Neuronal stem cell (in vitro differentiated cells): ENCODE measurements at regions not wholly inside any gene's neighbourhood (a gene's known extent, or its start where the extent isn't known, plus 50 kb on each side); places are given as distances from the start of the nearest gene placed in this dataset.

ENCODE experiments used
- DNase-seq: peaks from one replicate; pipeline ENCODE4 v3.0.0-alpha.2; 2013; ENCODE audit warnings: low spot score
- H2AFZ ChIP-seq: one replicate; pipeline ENCODE4 v1.6.1; 2013; ENCODE audit warnings: mild to moderate bottlenecking, low read length, inconsistent platforms
- H2AK5ac ChIP-seq: 2 replicates; pipeline ENCODE4 v1.6.1; 2013; ENCODE audit warnings: low read depth, mild to moderate bottlenecking, inconsistent platforms, low read length, moderate library complexity, mixed read lengths
- H2BK120ac ChIP-seq: 2 replicates; pipeline ENCODE4 v1.6.1; 2013; ENCODE audit warnings: low read depth, mild to moderate bottlenecking, inconsistent platforms, low read length, moderate library complexity, mixed read lengths
- H2BK12ac ChIP-seq: one replicate; pipeline ENCODE4 v1.6.1; 2013; ENCODE audit warnings: low read length, inconsistent platforms
- H2BK15ac ChIP-seq: 2 replicates; pipeline ENCODE4 v1.6.1; 2013; ENCODE audit warnings: mild to moderate bottlenecking, low read length, inconsistent platforms, mixed read lengths
- H2BK5ac ChIP-seq: one replicate; pipeline ENCODE4 v1.6.1; 2013; ENCODE audit warnings: inconsistent platforms, mild to moderate bottlenecking, low read length, moderate library complexity
- H3K14ac ChIP-seq: one replicate; pipeline ENCODE4 v1.6.1; 2013; ENCODE audit warnings: low read length, inconsistent platforms
- H3K18ac ChIP-seq: 2 replicates; pipeline ENCODE4 v1.6.1; 2013; ENCODE audit warnings: low read length, inconsistent platforms
- H3K23ac ChIP-seq: 2 replicates; pipeline ENCODE4 v1.6.1; 2013; ENCODE audit warnings: low read depth, mild to moderate bottlenecking, mixed read lengths, low read length, inconsistent platforms; ENCODE audit not compliant: poor library complexity
- H3K27ac ChIP-seq: replicated peaks from 3 replicates; pipeline ENCODE4 v1.5.1; 2013; ENCODE audit warnings: low read length, inconsistent platforms
- H3K27me3 ChIP-seq, 3 experiments: 2 replicates each; pipeline ENCODE4 v1.6.1; 2013; ENCODE audit warnings: low read length in 3 of 3, mild to moderate bottlenecking in 2 of 3, inconsistent platforms in 1 of 3, low read depth in 1 of 3, mixed read lengths in 1 of 3, moderate library complexity in 1 of 3; ENCODE audit not compliant: control insufficient read depth in 3 of 3, insufficient read depth in 3 of 3
- H3K36me3 ChIP-seq, 2 donors: replicated peaks in 1 of 2; 2 replicates each; pipeline ENCODE4 v1.6.1; 2013; ENCODE audit warnings: low read length in 2 of 2; ENCODE audit not compliant: control insufficient read depth in 2 of 2, insufficient read depth in 2 of 2
- H3K4ac ChIP-seq: 2 replicates; pipeline ENCODE4 v1.6.1; 2013; ENCODE audit warnings: inconsistent platforms, mild to moderate bottlenecking, low read length, moderate library complexity
- H3K4me1 ChIP-seq, 2 donors: 1 replicate in 1 of 2; 2 replicates in 1 of 2; pipeline ENCODE4 v1.6.1; 2013; ENCODE audit warnings: low read length in 2 of 2, low read depth in 1 of 2; ENCODE audit not compliant: control insufficient read depth in 2 of 2, insufficient read depth in 1 of 2
- H3K4me2 ChIP-seq: one replicate; pipeline ENCODE4 v1.6.1; 2013; ENCODE audit warnings: mild to moderate bottlenecking, low read length, inconsistent platforms; ENCODE audit not compliant: insufficient read depth, poor library complexity, severe bottlenecking
- H3K4me3 ChIP-seq, 2 donors: 2 replicates each; pipeline ENCODE4 v1.5.1; 2013; ENCODE audit warnings: low read length in 2 of 2, mild to moderate bottlenecking in 2 of 2, inconsistent platforms in 1 of 2, moderate library complexity in 1 of 2
- H3K79me1 ChIP-seq: one replicate; pipeline ENCODE4 v1.6.1; 2013; ENCODE audit warnings: low read depth, mild to moderate bottlenecking, inconsistent platforms, low read length, moderate library complexity
- H3K9ac ChIP-seq: one replicate; pipeline ENCODE4 v1.6.1; 2013; ENCODE audit warnings: mild to moderate bottlenecking, low read depth, low read length, inconsistent platforms; ENCODE audit not compliant: poor library complexity
- H3K9me3 ChIP-seq, 2 donors: replicated peaks in 1 of 2; 2 replicates each; pipeline versions ENCODE3 to v1.6.1; 2013; ENCODE audit warnings: low read length in 2 of 2, mild to moderate bottlenecking in 2 of 2, inconsistent platforms in 1 of 2, low read depth in 1 of 2, mixed read lengths in 1 of 2, moderate library complexity in 1 of 2; ENCODE audit not compliant: control insufficient read depth in 2 of 2, insufficient read depth in 1 of 2
- H4K8ac ChIP-seq: one replicate; pipeline ENCODE4 v1.6.1; 2013; ENCODE audit warnings: low read depth, mild to moderate bottlenecking, inconsistent platforms, low read length, moderate library complexity
- H4K91ac ChIP-seq: one replicate; pipeline ENCODE4 v1.6.1; 2013; ENCODE audit warnings: low read length, low read depth, mild to moderate bottlenecking, inconsistent platforms; ENCODE audit not compliant: poor library complexity
- WGBS, 2 donors: extraction: QIAGEN DNeasy Blood & Tissue Kit; methylation state at CpG; one replicate each; pipeline ENCODE4 v1.1.7; 2013; ENCODE audit warnings: missing lambda C conversion rate in 2 of 2, mixed read lengths in 1 of 2; ENCODE audit not compliant: insufficient read length in 2 of 2, insufficient replicate concordance in 1 of 2; ENCODE audit errors: extremely low coverage in 2 of 2; 5-methylcytosine and 5-hydroxymethylcytosine counted together

DNA sequence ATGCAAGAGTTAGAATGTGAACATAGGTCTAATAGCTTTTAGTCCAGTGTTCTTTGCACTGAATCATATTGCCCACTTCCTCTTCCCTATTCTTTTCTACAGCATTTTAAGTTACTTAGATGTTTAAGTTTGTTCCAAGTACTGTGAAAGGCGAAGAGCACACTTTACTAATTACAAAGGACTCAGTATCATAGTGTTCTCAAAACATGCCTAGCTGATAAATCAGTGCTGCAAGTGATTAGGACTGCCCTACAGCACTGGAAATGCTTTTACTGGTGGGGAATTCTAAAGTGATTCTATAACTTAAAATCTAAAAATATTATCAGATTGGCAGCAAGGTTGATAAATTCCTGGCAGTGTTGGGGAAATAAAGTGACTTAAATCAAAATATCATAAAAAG, 177.9 kb upstream of the KCNN2 start:
- Histone ChIP-seq H2BK12ac (no peak overlapping the region), H3K4me3 (no peak overlapping the region), H2BK120ac (no peak overlapping the region), H4K8ac (no peak overlapping the region), H3K36me3 (no peaks in the 10 kb centered on the region), H3K4ac (no peak overlapping the region), H2BK15ac (no peak overlapping the region), H3K9me3 (no peaks in the 10 kb centered on the region), H2AK5ac (no peak overlapping the region), H2AFZ (no peak overlapping the region), H2BK5ac (no peak overlapping the region), H3K27me3 (no peaks in the 10 kb centered on the region), H3K14ac (no peak overlapping the region), H3K27ac (no peak overlapping the region), H3K23ac (no peak overlapping the region), H3K79me1 (no peaks in the 10 kb centered on the region), H3K4me1 (no peaks in the 10 kb centered on the region), H3K9ac (no peak overlapping the region), H3K4me2 (no peak overlapping the region), H3K18ac (no peak overlapping the region), H4K91ac (no peak overlapping the region)
- no CpG with 5 or more reads among the region's 1 CpG for WGBS, 2 donors
- DNase-seq: no peak

DNA sequence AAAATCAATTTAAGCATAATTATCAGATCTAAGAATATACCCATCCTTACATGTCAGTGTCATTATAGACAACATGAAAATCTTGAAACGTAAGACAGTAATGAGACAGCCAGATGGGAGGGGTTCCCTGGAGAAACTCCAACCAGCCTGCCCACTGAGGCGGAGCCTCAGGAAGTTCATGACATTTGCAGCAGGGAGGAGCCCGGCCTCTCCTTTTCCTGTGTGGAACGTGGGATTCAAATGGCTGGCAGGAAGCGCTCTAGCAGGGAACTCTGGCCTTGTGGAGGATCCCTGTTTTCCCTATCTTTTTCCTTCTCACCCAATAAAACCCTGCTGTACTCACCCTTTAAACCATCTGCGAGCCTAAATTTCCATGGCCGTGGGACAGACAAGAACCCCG, 176.6 kb upstream of the KCNN2 start:
- no peak for DNase-seq
- H3K23ac ChIP-seq: no peak overlapping the region

DNA sequence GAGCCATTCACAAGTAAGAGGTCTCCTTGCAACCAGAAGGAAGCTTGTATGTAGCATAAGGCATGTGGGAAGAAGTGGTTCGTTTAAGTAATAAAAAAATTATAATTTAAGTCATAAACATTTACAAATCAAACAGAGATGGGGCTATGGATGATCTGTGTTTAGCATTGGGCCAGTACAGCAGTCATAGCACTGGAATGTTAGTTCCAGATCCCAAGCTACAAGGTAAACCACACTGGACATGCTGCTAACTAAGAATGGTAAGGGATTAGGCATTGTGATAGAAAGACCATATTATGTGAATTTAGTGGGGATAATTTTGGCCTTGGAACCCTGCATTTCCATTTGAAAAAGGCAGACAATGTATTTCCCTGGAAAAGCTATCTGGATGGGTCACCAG, 170.4 kb upstream of the KCNN2 start:
- no peaks in the 10 kb centered on the region for H3K36me3 ChIP-seq
- no peak overlapping the region for H3K4ac ChIP-seq
- H4K91ac ChIP-seq: no peak overlapping the region
- H3K4me2 ChIP-seq: no peak overlapping the region
- no peak overlapping the region for H2AFZ ChIP-seq
- no peak overlapping the region for H3K4me3 ChIP-seq
- no peak overlapping the region for H3K14ac ChIP-seq
- no peak overlapping the region for H2BK15ac ChIP-seq
- no peaks in the 10 kb centered on the region for H3K4me1 ChIP-seq
- H3K27me3 ChIP-seq: no peaks in the 10 kb centered on the region
- no peak overlapping the region for H2AK5ac ChIP-seq
- no peak for DNase-seq
- no peak overlapping the region for H3K18ac ChIP-seq
- H3K9ac ChIP-seq: no peak overlapping the region
- H3K23ac ChIP-seq: no peak overlapping the region
- H3K9me3 ChIP-seq: no peaks in the 10 kb centered on the region
- H3K79me1 ChIP-seq: no peaks in the 10 kb centered on the region
- H4K8ac ChIP-seq: no peak overlapping the region
- no CpG with 5 or more reads among the region's 1 CpG for WGBS, 2 donors
- no peak overlapping the region for H2BK120ac ChIP-seq
- H3K27ac ChIP-seq: no peak overlapping the region
- H2BK5ac ChIP-seq: no peak overlapping the region
- H2BK12ac ChIP-seq: no peak overlapping the region

More for the DNA sequence above, 176.6 kb upstream of the KCNN2 start:
- no peaks in the 10 kb centered on the region for H3K27me3 ChIP-seq
- no peak overlapping the region for H3K4ac ChIP-seq
- no peaks in the 10 kb centered on the region for H3K36me3 ChIP-seq
- no peak overlapping the region for H3K4me3 ChIP-seq
- H2BK120ac ChIP-seq: no peak overlapping the region
- H4K8ac ChIP-seq: no peak overlapping the region
- WGBS, 2 donors: no CpG with 5 or more reads among the region's 8 CpGs
- no peaks in the 10 kb centered on the region for H3K9me3 ChIP-seq
- no peak overlapping the region for H2BK5ac ChIP-seq
- H2BK15ac ChIP-seq: no peak overlapping the region
- H2AFZ ChIP-seq: peak overlapping the region; percentile 55
- no peak overlapping the region for H4K91ac ChIP-seq
- H3K4me1 ChIP-seq: no peaks in the 10 kb centered on the region
- H3K14ac ChIP-seq: no peak overlapping the region
- H3K9ac ChIP-seq: no peak overlapping the region
- no peak overlapping the region for H3K27ac ChIP-seq
- H3K4me2 ChIP-seq: no peak overlapping the region
- H2AK5ac ChIP-seq: no peak overlapping the region
- H2BK12ac ChIP-seq: no peak overlapping the region
- H3K18ac ChIP-seq: no peak overlapping the region
- no peaks in the 10 kb centered on the region for H3K79me1 ChIP-seq

DNA sequence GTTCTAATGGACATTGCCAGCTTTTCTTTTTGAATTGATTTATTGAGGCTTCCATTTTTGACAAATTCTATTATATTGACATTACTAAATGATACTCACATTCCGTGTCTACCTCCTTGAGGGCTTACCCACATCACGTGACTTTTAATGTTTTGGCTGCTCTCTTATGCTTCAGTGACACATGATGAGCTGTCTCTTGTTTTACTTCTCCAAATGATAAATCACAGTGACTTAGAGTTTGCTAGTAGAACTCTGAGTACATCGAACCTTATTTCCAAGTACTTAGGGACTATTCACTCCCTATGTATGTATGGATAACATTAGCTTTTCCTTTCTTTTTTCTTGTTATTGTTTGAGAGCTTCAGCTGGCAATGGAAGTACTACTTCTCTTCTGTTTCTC, 169.8 kb upstream of the KCNN2 start:
- Histone ChIP-seq H3K23ac (no peak overlapping the region), H2BK12ac (no peak overlapping the region), H4K8ac (no peak overlapping the region), H3K4me3 (no peak overlapping the region), H3K9me3 (no peaks in the 10 kb centered on the region), H4K91ac (no peak overlapping the region), H3K27ac (no peak overlapping the region), H3K18ac (no peak overlapping the region), H2AK5ac (no peak overlapping the region), H3K9ac (no peak overlapping the region), H2BK5ac (no peak overlapping the region), H3K27me3 (no peaks in the 10 kb centered on the region), H3K14ac (no peak overlapping the region), H2AFZ (no peak overlapping the region), H2BK15ac (no peak overlapping the region), H3K79me1 (no peaks in the 10 kb centered on the region), H3K4me2 (no peak overlapping the region), H3K4me1 (no peaks in the 10 kb centered on the region), H3K36me3 (no peaks in the 10 kb centered on the region), H3K4ac (no peak overlapping the region), H2BK120ac (no peak overlapping the region)
- no peak for DNase-seq
- WGBS, 2 donors: no CpG with 5 or more reads among the region's 3 CpGs
